Epithelial cell of proximal tubule (primary cell): ENCODE measurements at regions not wholly inside any gene's neighbourhood (a gene's known extent, or its start where the extent isn't known, plus 50 kb on each side); places are given as distances from the start of the nearest gene placed in this dataset.
A peak's percentile ranks its signal among the peaks of the same experiment; 100 is the strongest.

Experiments
- DNase-seq: peaks from one replicate; pipeline ENCODE4 v3.0.0-alpha.2; 2011; ENCODE audit warnings: low read depth
- H3K4me3 ChIP-seq: 2 replicates; pipeline ENCODE4 v1.5.1; 2011; ENCODE audit warnings: low read depth, mild to moderate bottlenecking, low read length
- CTCF ChIP-seq: conservative IDR thresholded peaks from 2 replicates; pipeline ENCODE4 v1.5.1; 2012; ENCODE audit warnings: low read depth, mild to moderate bottlenecking, low read length

- no peak for DNase-seq
- H3K4me3 ChIP-seq: no peak overlapping the region
- no peak for TF ChIP-seq CTCF
Observed at GRCh38 chr20:6919792-6920468, 152.4 kb downstream of the BMP2 start.

GRCh38 chr20:6920991-6921613, 153.6 kb downstream of the BMP2 start:
- DNase-seq: no peak
- TF ChIP-seq CTCF: no peak
- no peak overlapping the region for H3K4me3 ChIP-seq

- no peak overlapping the region for H3K4me3 ChIP-seq
- DNase-seq: no peak
- no peak for TF ChIP-seq CTCF
Observed at GRCh38 chr20:6921717-6922386, 154.4 kb downstream of the BMP2 start.

GRCh38 chr20:6924681-6925080, 157.2 kb downstream of the BMP2 start:
- no peak for DNase-seq
- H3K4me3 ChIP-seq: no peak overlapping the region
- TF ChIP-seq CTCF: no peak

- H3K4me3 ChIP-seq: no peak overlapping the region
- no peak for TF ChIP-seq CTCF
- DNase-seq: no peak
Observed at GRCh38 chr20:6925744-6926278, 158.3 kb downstream of the BMP2 start.

GRCh38 chr20:6940048-6940447, 172.6 kb downstream of the BMP2 start:
- TF ChIP-seq CTCF: peak; percentile 66
- DNase-seq: no peak
- no peak overlapping the region for H3K4me3 ChIP-seq
